ENCODE measurements at regions not wholly inside any gene's neighbourhood (a gene's known extent, or its start where the extent isn't known, plus 50 kb on each side); places are given as distances from the start of the nearest gene placed in this dataset.

- no peak overlapping the region for H3K4me3 ChIP-seq (ENCODE audit: extremely low read depth, insufficient read depth, low read length, poor library complexity, severe bottlenecking)
- H3K4me1 ChIP-seq (ENCODE audit: control insufficient read depth, insufficient read depth, low read length, poor library complexity, severe bottlenecking): peaks cover 9% of the 10 kb centered on the region
- WGBS, 2 experiments (ENCODE audit: insufficient coverage in 2 of 2): 60 to 80% methylated on average over 1 of the region's 1 CpG
- no peak overlapping the region for H3K27ac ChIP-seq (ENCODE audit: low read depth, low read length, severe bottlenecking)
- H3K36me3 ChIP-seq (ENCODE audit: control insufficient read depth, insufficient read depth, low read length): no peaks in the 10 kb centered on the region
- no peaks in the 10 kb centered on the region for H3K9me3 ChIP-seq (ENCODE audit: control insufficient read depth, low read length)
Measured at GRCh38 chr15:77557564-77557963, 75.1 kb downstream of the LINGO1 start.

- Histone ChIP-seq H3K27ac (ENCODE audit: low read depth, low read length, severe bottlenecking) (no peak overlapping the region), H3K4me3 (ENCODE audit: extremely low read depth, insufficient read depth, low read length, poor library complexity, severe bottlenecking) (no peak overlapping the region), H3K9me3 (ENCODE audit: control insufficient read depth, low read length) (no peaks in the 10 kb centered on the region), H3K4me1 (ENCODE audit: control insufficient read depth, insufficient read depth, low read length, poor library complexity, severe bottlenecking) (peaks cover 9% of the 10 kb centered on the region), H3K36me3 (ENCODE audit: control insufficient read depth, insufficient read depth, low read length) (no peaks in the 10 kb centered on the region)
- WGBS, 2 experiments (ENCODE audit: insufficient coverage in 2 of 2): 30 to 32% methylated on average over 7 to 9 of the region's 10 CpGs
Measured at GRCh38 chr15:77557144-77557543, 75.6 kb downstream of the LINGO1 start.

- Histone ChIP-seq H3K4me3 (ENCODE audit: extremely low read depth, insufficient read depth, low read length, poor library complexity, severe bottlenecking) (no peak overlapping the region), H3K27ac (ENCODE audit: low read depth, low read length, severe bottlenecking) (no peak overlapping the region), H3K36me3 (ENCODE audit: control insufficient read depth, insufficient read depth, low read length) (no peaks in the 10 kb centered on the region), H3K9me3 (ENCODE audit: control insufficient read depth, low read length) (no peaks in the 10 kb centered on the region), H3K4me1 (ENCODE audit: control insufficient read depth, insufficient read depth, low read length, poor library complexity, severe bottlenecking) (peaks cover 9% of the 10 kb centered on the region)
- WGBS, 2 experiments (ENCODE audit: insufficient coverage in 2 of 2): 86 to 95% methylated on average over 3 of the region's 7 CpGs
Measured at GRCh38 chr15:77556622-77557021, 76.1 kb downstream of the LINGO1 start.

- Histone ChIP-seq H3K36me3 (ENCODE audit: control insufficient read depth, insufficient read depth, low read length) (no peaks in the 10 kb centered on the region), H3K9me3 (ENCODE audit: control insufficient read depth, low read length) (no peaks in the 10 kb centered on the region), H3K4me1 (ENCODE audit: control insufficient read depth, insufficient read depth, low read length, poor library complexity, severe bottlenecking) (peaks cover 17% of the 10 kb centered on the region), H3K27ac (ENCODE audit: low read depth, low read length, severe bottlenecking) (no peak overlapping the region), H3K4me3 (ENCODE audit: extremely low read depth, insufficient read depth, low read length, poor library complexity, severe bottlenecking) (no peak overlapping the region)
- 89 to 96% methylated on average over 7 to 8 of the region's 8 CpGs for WGBS, 2 experiments (ENCODE audit: insufficient coverage in 2 of 2)
Measured at GRCh38 chr15:77555232-77555631, 77.5 kb downstream of the LINGO1 start.

GRCh38 chr15:77554306-77555080 is 78.2 kb downstream of the LINGO1 start:
- 59 to 62% methylated on average over 4 to 7 of the region's 11 CpGs for WGBS, 2 experiments (ENCODE audit: insufficient coverage in 2 of 2)
- Histone ChIP-seq H3K27ac (ENCODE audit: low read depth, low read length, severe bottlenecking) (no peak overlapping the region), H3K4me1 (ENCODE audit: control insufficient read depth, insufficient read depth, low read length, poor library complexity, severe bottlenecking) (peaks cover 17% of the 10 kb centered on the region), H3K4me3 (ENCODE audit: extremely low read depth, insufficient read depth, low read length, poor library complexity, severe bottlenecking) (no peak overlapping the region), H3K36me3 (ENCODE audit: control insufficient read depth, insufficient read depth, low read length) (no peaks in the 10 kb centered on the region), H3K9me3 (ENCODE audit: control insufficient read depth, low read length) (no peaks in the 10 kb centered on the region)

- H3K4me3 ChIP-seq (ENCODE audit: extremely low read depth, insufficient read depth, low read length, poor library complexity, severe bottlenecking): no peak overlapping the region
- H3K9me3 ChIP-seq (ENCODE audit: control insufficient read depth, low read length): no peaks in the 10 kb centered on the region
- H3K27ac ChIP-seq (ENCODE audit: low read depth, low read length, severe bottlenecking): no peak overlapping the region
- H3K4me1 ChIP-seq (ENCODE audit: control insufficient read depth, insufficient read depth, low read length, poor library complexity, severe bottlenecking): peaks cover 18% of the 10 kb centered on the region
- H3K36me3 ChIP-seq (ENCODE audit: control insufficient read depth, insufficient read depth, low read length): no peaks in the 10 kb centered on the region
- WGBS, 2 experiments (ENCODE audit: insufficient coverage in 2 of 2): 76 to 89% methylated on average over 2 to 6 of the region's 6 CpGs
Measured at GRCh38 chr15:77553695-77554094, 79.0 kb downstream of the LINGO1 start.

GRCh38 chr15:77553257-77553656 is 79.5 kb downstream of the LINGO1 start:
- Histone ChIP-seq H3K27ac (ENCODE audit: low read depth, low read length, severe bottlenecking) (no peak overlapping the region), H3K9me3 (ENCODE audit: control insufficient read depth, low read length) (no peaks in the 10 kb centered on the region), H3K4me3 (ENCODE audit: extremely low read depth, insufficient read depth, low read length, poor library complexity, severe bottlenecking) (no peak overlapping the region), H3K4me1 (ENCODE audit: control insufficient read depth, insufficient read depth, low read length, poor library complexity, severe bottlenecking) (peaks cover 22% of the 10 kb centered on the region), H3K36me3 (ENCODE audit: control insufficient read depth, insufficient read depth, low read length) (no peaks in the 10 kb centered on the region)
- WGBS, 2 experiments (ENCODE audit: insufficient coverage in 2 of 2): 100% methylated on average over 1 of the region's 3 CpGs; no CpG with 5 or more reads in 1 of the 2 experiments

- no peaks in the 10 kb centered on the region for H3K36me3 ChIP-seq (ENCODE audit: control insufficient read depth, insufficient read depth, low read length)
- 93 to 95% methylated on average over 3 of the region's 4 CpGs for WGBS, 2 experiments (ENCODE audit: insufficient coverage in 2 of 2)
- H3K4me3 ChIP-seq (ENCODE audit: extremely low read depth, insufficient read depth, low read length, poor library complexity, severe bottlenecking): no peak overlapping the region
- H3K9me3 ChIP-seq (ENCODE audit: control insufficient read depth, low read length): peaks cover 5% of the 10 kb centered on the region
- peaks cover 21% of the 10 kb centered on the region for H3K4me1 ChIP-seq (ENCODE audit: control insufficient read depth, insufficient read depth, low read length, poor library complexity, severe bottlenecking)
- H3K27ac ChIP-seq (ENCODE audit: low read depth, low read length, severe bottlenecking): no peak overlapping the region
Measured at GRCh38 chr15:77552066-77552465, 80.6 kb downstream of the LINGO1 start.

- Histone ChIP-seq H3K9me3 (ENCODE audit: control insufficient read depth, low read length) (peaks cover 5% of the 10 kb centered on the region), H3K4me3 (ENCODE audit: extremely low read depth, insufficient read depth, low read length, poor library complexity, severe bottlenecking) (no peak overlapping the region), H3K4me1 (ENCODE audit: control insufficient read depth, insufficient read depth, low read length, poor library complexity, severe bottlenecking) (peaks cover 26% of the 10 kb centered on the region), H3K27ac (ENCODE audit: low read depth, low read length, severe bottlenecking) (peak overlapping the region; percentile 67), H3K36me3 (ENCODE audit: control insufficient read depth, insufficient read depth, low read length) (no peaks in the 10 kb centered on the region)
- WGBS, 2 experiments (ENCODE audit: insufficient coverage in 2 of 2): 77 to 85% methylated on average over 9 to 11 of the region's 13 CpGs
Measured at GRCh38 chr15:77550301-77551251, 82.1 kb downstream of the LINGO1 start.

- Histone ChIP-seq H3K36me3 (ENCODE audit: control insufficient read depth, insufficient read depth, low read length) (no peaks in the 10 kb centered on the region), H3K4me1 (ENCODE audit: control insufficient read depth, insufficient read depth, low read length, poor library complexity, severe bottlenecking) (peaks cover 28% of the 10 kb centered on the region), H3K4me3 (ENCODE audit: extremely low read depth, insufficient read depth, low read length, poor library complexity, severe bottlenecking) (no peak overlapping the region), H3K27ac (ENCODE audit: low read depth, low read length, severe bottlenecking) (no peak overlapping the region), H3K9me3 (ENCODE audit: control insufficient read depth, low read length) (peaks cover 5% of the 10 kb centered on the region)
- WGBS, 2 experiments (ENCODE audit: insufficient coverage in 2 of 2): 93 to 96% methylated on average over 3 to 4 of the region's 5 CpGs
Measured at GRCh38 chr15:77549576-77550288, 83.0 kb downstream of the LINGO1 start.

Data from mesodermal cell (in vitro differentiated cells).